Skeletal muscle tissue (tissue), 3 donors: ENCODE measurements at regions not wholly inside any gene's neighbourhood (a gene's known extent, or its start where the extent isn't known, plus 50 kb on each side); places are given as distances from the start of the nearest gene placed in this dataset.

Experiments
- H3K27ac ChIP-seq: one replicate; pipeline ENCODE4 v1.7.0; 2013; ENCODE audit warnings: mild to moderate bottlenecking, low read depth, low read length, inconsistent platforms
- H3K27me3 ChIP-seq, 3 donors: one replicate each; pipeline ENCODE4 v1.7.0; 2013; ENCODE audit warnings: low read length in 3 of 3; ENCODE audit not compliant: control insufficient read depth in 3 of 3, insufficient read depth in 3 of 3
- H3K36me3 ChIP-seq, 3 donors: one replicate each; pipeline ENCODE4 v1.7.0; 2013; ENCODE audit warnings: low read length in 3 of 3; ENCODE audit not compliant: control insufficient read depth in 3 of 3, insufficient read depth in 3 of 3
- H3K4me1 ChIP-seq, 3 donors: one replicate each; pipeline ENCODE4 v1.7.0; 2013; ENCODE audit warnings: low read length in 3 of 3, mild to moderate bottlenecking in 3 of 3; ENCODE audit not compliant: control insufficient read depth in 3 of 3, insufficient read depth in 3 of 3
- H3K4me3 ChIP-seq, 3 donors: one replicate each; pipeline ENCODE4 v1.7.0; 2013; ENCODE audit warnings: low read length in 3 of 3
- H3K9ac ChIP-seq, 3 donors: one replicate each; pipeline ENCODE4 v1.7.0; 2013; ENCODE audit warnings: low read length in 3 of 3, mild to moderate bottlenecking in 3 of 3, moderate library complexity in 2 of 3, low read depth in 1 of 3
- H3K9me3 ChIP-seq, 3 donors: one replicate each; pipeline ENCODE4 v1.7.0; 2013; ENCODE audit warnings: low read length in 3 of 3; ENCODE audit not compliant: control insufficient read depth in 3 of 3
- donor health status: Osteomylitis.

DNA sequence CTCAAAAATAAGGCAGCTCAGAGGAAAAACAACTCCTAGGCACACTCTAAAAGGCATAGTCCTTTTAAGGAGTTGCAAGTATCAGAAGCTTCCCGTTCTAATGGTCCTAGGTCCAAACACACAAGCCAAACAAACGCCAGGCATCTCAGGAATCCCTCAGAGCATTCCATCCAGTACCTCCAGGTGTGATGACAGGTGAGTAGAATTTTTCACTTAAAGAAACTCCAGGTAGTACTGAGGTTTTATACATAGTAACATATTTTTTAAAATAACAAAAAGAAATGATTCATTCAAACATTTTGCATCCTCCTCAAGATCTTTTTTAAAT, 1092.3 kb downstream of the TUSC7 start:
- peaks cover 0 to 2% (median 0%) of the 10 kb centered on the region in 3 donors for H3K9me3 ChIP-seq
- no peak overlapping the region for H3K9ac ChIP-seq
- H3K27me3 ChIP-seq = no peaks in the 10 kb centered on the region
- H3K27ac ChIP-seq = no peak overlapping the region
- H3K4me3 ChIP-seq = no peak overlapping the region
- H3K36me3 ChIP-seq = no peaks in the 10 kb centered on the region
- no peaks in the 10 kb centered on the region for H3K4me1 ChIP-seq

DNA sequence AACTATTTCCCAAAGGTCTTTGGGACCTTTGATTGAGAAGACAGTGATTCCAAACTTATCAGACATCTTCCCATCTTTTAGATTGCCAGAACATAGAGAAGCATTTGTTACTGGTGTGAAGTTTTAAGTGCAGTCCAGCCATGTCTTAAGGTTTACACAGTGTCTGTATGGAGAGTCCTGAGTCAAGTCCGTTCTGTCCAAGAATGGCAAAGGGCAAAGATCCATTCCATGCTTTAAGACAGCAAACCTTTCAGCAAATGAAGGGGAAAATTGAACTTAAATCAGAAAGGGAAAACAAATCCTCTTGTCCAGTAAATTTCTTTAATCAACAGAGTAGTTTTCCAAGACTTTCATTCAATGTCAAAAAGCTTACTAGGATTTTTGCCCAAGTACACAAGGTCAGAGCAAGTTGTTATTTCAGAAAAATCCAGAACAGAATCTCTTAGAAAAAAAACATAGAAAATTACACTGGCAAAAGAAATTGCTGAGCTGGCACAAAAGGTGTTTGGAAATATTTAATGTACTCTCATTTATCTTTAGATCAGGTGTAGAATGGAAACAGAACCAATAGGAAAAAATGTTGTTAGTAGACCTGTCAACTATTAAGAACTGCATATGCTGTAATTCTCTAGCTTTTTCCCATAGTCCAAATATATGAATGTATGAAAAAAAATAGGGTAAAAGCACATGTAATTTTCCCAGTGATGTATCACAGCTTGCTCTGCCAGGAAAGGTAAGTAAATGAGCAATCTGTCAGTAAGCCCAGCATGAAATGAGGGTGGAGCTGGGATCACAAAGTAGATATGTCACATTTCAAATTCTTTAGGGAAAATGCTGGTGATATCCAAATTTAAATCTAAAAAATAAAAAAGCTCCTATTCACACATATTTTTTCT, 1099.9 kb downstream of the TUSC7 start:
- no peaks in the 10 kb centered on the region for H3K9me3 ChIP-seq
- no peak overlapping the region for H3K27ac ChIP-seq
- H3K27me3 ChIP-seq = no peaks in the 10 kb centered on the region
- H3K4me1 ChIP-seq = no peaks in the 10 kb centered on the region
- no peak overlapping the region for H3K9ac ChIP-seq
- H3K4me3 ChIP-seq = no peak overlapping the region
- no peaks in the 10 kb centered on the region for H3K36me3 ChIP-seq

DNA sequence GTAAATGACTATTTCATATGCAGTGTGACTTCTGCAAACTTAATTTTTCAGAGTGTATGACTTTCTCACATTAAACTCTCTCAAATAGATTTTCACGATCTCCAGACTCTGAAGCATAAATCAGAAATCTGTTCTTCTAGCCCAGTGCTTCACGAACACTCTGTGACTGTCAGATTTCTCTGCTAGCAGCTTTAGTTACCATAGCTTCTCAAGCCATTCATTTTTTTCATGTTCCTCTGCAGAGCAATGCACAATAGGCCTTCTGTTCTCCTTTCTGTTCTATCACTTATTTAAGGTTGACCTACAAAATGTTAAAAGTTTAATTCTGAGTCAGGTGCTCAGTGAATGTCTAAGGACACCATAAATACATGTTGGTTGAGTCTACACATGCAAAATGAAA, 1102.2 kb downstream of the TUSC7 start:
- Histone ChIP-seq H3K27me3 (no peaks in the 10 kb centered on the region), H3K27ac (no peak overlapping the region), H3K4me1 (no peaks in the 10 kb centered on the region), H3K36me3 (no peaks in the 10 kb centered on the region), H3K4me3 (no peak overlapping the region), H3K9ac (no peak overlapping the region), H3K9me3 (no peaks in the 10 kb centered on the region)

DNA sequence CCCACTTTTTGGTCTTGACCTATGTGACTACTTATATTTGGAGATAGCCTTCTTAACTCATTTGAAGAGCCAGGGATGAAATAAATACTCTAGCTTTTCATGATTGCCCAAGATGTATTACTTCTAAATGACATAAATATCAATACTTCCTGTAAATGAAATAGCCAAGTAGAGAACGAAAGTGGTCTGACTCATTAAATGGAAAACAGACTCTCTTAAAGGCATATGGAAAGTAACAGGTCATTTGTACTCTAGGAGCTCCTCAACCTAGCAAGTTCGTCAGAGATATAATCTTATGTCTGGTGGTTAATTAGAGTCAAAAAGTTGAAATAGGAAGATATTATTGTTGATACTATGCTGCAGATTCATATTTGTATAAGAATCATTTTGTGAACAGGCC, 1105.4 kb downstream of the TUSC7 start:
- Histone ChIP-seq H3K9me3 (no peaks in the 10 kb centered on the region), H3K36me3 (no peaks in the 10 kb centered on the region), H3K4me1 (no peaks in the 10 kb centered on the region), H3K27ac (no peak overlapping the region), H3K9ac (no peak overlapping the region), H3K27me3 (no peaks in the 10 kb centered on the region), H3K4me3 (no peak overlapping the region)

DNA sequence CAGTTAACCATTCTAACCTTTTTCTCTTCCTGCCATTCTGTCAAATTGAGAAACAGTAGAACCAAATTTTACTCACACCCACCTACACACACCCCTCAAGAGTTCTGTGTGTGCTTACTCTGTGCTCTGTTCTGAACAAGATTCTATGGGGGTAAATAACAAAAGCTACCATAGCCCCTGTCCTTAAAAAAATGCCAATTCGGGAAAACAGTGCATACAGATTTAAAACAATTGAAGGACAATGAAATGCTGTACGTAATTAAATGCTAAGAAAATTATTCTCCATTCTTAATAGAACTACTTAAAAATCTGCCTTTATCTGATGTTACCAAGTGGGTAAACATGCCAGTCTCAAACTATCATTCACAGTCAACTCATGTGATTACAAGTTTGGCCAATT, 1107.5 kb downstream of the TUSC7 start:
- Histone ChIP-seq H3K4me3 (no peak overlapping the region), H3K27ac (no peak overlapping the region), H3K9me3 (no peaks in the 10 kb centered on the region), H3K36me3 (no peaks in the 10 kb centered on the region), H3K4me1 (no peaks in the 10 kb centered on the region), H3K27me3 (no peaks in the 10 kb centered on the region), H3K9ac (no peak overlapping the region)

DNA sequence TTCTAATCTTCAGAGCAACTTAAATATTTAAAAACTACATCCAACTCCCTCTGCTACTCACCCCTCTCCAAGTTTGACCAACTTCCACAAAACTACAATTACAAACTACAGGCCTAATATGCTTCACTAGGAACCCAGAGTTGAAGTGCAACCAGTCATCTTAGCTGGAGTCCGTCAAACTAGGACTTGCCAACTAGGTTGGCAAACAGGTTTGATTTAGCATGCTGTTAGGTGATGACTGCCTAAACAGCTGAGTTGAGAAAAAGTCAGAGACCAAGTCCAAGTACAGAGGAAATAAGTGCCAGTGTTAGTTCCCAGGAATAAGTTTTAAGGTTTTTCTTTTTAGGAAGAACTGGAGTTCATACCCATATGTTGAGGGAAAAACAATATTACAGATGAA, 1109.0 kb downstream of the TUSC7 start:
- Histone ChIP-seq H3K4me3 (no peak overlapping the region), H3K27ac (no peak overlapping the region), H3K4me1 (no peaks in the 10 kb centered on the region), H3K27me3 (no peaks in the 10 kb centered on the region), H3K9ac (no peak overlapping the region), H3K9me3 (no peaks in the 10 kb centered on the region), H3K36me3 (no peaks in the 10 kb centered on the region)

DNA sequence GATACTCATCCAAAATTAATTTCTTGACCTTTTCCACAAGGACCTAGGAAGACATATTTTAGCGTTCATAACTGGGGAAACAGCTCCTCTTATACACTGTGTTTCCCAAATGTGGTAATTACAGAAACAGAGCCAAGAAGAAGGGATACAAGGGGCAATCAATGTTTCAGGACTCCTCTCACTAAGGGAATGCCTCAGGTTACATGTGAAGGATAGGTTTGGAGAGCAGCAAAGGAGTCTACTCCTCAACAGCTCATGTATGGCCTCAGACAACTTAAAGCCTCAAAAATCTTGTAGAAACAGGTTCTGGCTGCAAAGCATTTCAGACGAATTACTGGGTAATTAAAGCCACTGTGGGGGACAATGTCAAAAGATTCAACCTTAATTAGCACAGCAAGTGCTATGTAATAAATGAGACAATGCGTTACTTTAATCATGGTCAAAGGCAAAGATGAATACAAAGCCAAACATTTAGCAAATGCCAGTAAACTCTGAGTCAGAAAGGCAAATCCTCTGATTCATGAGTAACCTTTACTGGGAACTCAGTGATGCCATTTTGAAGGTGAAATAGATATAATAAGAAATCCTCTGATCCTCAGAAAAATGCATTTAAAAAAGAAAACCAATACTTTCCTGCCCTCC, 1111.2 kb downstream of the TUSC7 start:
- no peaks in the 10 kb centered on the region for H3K9me3 ChIP-seq
- H3K4me1 ChIP-seq = no peaks in the 10 kb centered on the region
- no peaks in the 10 kb centered on the region for H3K27me3 ChIP-seq
- H3K9ac ChIP-seq = no peak overlapping the region
- H3K27ac ChIP-seq = no peak overlapping the region
- no peak overlapping the region for H3K4me3 ChIP-seq
- H3K36me3 ChIP-seq = no peaks in the 10 kb centered on the region

DNA sequence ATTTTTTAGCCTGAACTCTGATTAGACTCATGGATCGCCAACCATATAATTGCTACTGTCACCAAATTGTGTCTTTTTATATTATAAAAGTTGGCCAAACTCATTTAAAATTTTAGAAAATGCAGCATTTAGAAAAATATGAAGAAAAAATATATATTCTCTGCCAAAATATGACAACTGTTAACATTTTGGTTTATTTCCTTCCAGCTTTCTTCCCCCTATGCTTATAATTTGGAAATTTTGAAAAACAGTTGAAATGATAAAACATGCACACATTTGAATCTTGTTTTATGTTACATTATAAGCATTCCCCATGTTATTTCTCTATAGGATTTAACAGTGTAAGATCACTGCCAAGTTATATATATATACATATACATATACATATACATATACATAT, 1112.8 kb downstream of the TUSC7 start:
- Histone ChIP-seq H3K27me3 (no peaks in the 10 kb centered on the region), H3K9me3 (no peaks in the 10 kb centered on the region), H3K9ac (no peak overlapping the region), H3K36me3 (no peaks in the 10 kb centered on the region), H3K4me3 (no peak overlapping the region), H3K4me1 (no peaks in the 10 kb centered on the region), H3K27ac (no peak overlapping the region)

DNA sequence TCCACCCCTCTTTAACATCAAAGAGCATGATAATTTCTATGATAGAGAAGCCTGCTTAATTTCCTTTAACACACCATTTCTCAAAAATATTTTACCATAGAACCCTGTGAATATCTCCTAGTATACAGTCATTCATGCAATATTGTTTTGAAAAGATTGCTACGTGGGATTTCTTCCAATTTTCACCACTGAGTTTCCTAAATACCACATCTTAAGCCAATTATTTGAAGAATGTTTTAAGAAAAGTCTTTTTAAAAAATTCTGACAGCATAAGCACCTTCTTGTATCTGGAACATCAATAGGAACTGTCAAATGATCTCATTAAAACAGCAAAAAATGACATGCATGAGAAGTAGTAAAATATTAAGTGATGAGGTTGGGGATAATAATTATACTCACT, 1126.7 kb downstream of the TUSC7 start:
- Histone ChIP-seq H3K27ac (no peak overlapping the region), H3K36me3 (no peaks in the 10 kb centered on the region), H3K9me3 (no peaks in the 10 kb centered on the region), H3K9ac (no peak overlapping the region), H3K27me3 (no peaks in the 10 kb centered on the region), H3K4me1 (no peaks in the 10 kb centered on the region), H3K4me3 (no peak overlapping the region)

DNA sequence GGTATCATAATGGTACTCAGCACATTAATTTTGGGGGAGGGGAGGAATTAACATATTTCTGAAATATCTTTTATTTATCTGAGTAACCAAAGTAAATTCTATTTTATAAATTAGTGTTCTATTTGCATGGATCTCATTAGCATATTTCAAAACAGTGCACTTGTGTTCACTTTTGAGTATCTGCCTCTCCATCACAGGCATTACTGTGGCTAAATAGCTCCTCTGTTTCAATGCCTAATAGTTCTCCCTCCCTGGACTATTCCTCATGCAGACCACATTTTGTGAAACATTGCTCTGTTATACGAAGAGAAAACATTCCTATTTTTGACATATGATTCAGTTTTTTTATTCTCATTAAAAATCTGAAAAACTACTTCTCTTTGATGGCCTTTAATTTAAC, 1127.8 kb downstream of the TUSC7 start:
- no peak overlapping the region for H3K27ac ChIP-seq
- H3K9me3 ChIP-seq = no peaks in the 10 kb centered on the region
- H3K27me3 ChIP-seq = no peaks in the 10 kb centered on the region

More for the DNA sequence above, 1127.8 kb downstream of the TUSC7 start:
- H3K36me3 ChIP-seq = no peaks in the 10 kb centered on the region
- H3K4me3 ChIP-seq = no peak overlapping the region
- no peaks in the 10 kb centered on the region for H3K4me1 ChIP-seq
- H3K9ac ChIP-seq = no peak overlapping the region
